ENCODE measurements at regions not wholly inside any gene's neighbourhood (a gene's known extent, or its start where the extent isn't known, plus 50 kb on each side); places are given as distances from the start of the nearest gene placed in this dataset.

- no peak for TF ChIP-seq CTCF (IDR thresholded peaks at IDR 0.05; ENCODE audit: low read depth, low read length)
- DNase-seq (ENCODE audit: extremely low read depth, low read depth), result no peak
These were observed 351.2 kb upstream of the EEF2KMT start for GRCh38 chr16:5448798-5449197.

- no peak for DNase-seq (ENCODE audit: extremely low read depth, low read depth)
- TF ChIP-seq CTCF (IDR thresholded peaks at IDR 0.05; ENCODE audit: low read depth, low read length), result no peak
These were observed 350.1 kb upstream of the EEF2KMT start for GRCh38 chr16:5447734-5448133.

- no peak for TF ChIP-seq CTCF (IDR thresholded peaks at IDR 0.05; ENCODE audit: low read depth, low read length)
- no peak for DNase-seq (ENCODE audit: extremely low read depth, low read depth)
These were observed 349.1 kb upstream of the EEF2KMT start for GRCh38 chr16:5446623-5447240.

GRCh38 chr16:5444189-5444588 lies 346.6 kb upstream of the EEF2KMT start:
- no peak for TF ChIP-seq CTCF (IDR thresholded peaks at IDR 0.05; ENCODE audit: low read depth, low read length)
- no peak for DNase-seq (ENCODE audit: extremely low read depth, low read depth)

GRCh38 chr16:5442986-5443385 lies 345.4 kb upstream of the EEF2KMT start:
- no peak for TF ChIP-seq CTCF (IDR thresholded peaks at IDR 0.05; ENCODE audit: low read depth, low read length)
- no peak for DNase-seq (ENCODE audit: extremely low read depth, low read depth)

GRCh38 chr16:5442054-5442453 lies 344.5 kb upstream of the EEF2KMT start:
- DNase-seq (ENCODE audit: extremely low read depth, low read depth), result no peak
- no peak for TF ChIP-seq CTCF (IDR thresholded peaks at IDR 0.05; ENCODE audit: low read depth, low read length)

GRCh38 chr16:5438591-5438990 lies 341.0 kb upstream of the EEF2KMT start:
- no peak for TF ChIP-seq CTCF (IDR thresholded peaks at IDR 0.05; ENCODE audit: low read depth, low read length)
- no peak for DNase-seq (ENCODE audit: extremely low read depth, low read depth)
